Lower leg skin (tissue), 3 donors: ENCODE measurements at regions not wholly inside any gene's neighbourhood (a gene's known extent, or its start where the extent isn't known, plus 50 kb on each side); places are given as distances from the start of the nearest gene placed in this dataset.

ENCODE experiments used
- CTCF ChIP-seq, 3 donors: fragments of 450-650 bp; IDR thresholded peaks; one replicate each; pipeline ENCODE4 v1.5.1; 2016; ENCODE audit warnings: antibody characterized with exemption in 3 of 3, mild to moderate bottlenecking in 3 of 3, moderate library complexity in 2 of 3
- POLR2A ChIP-seq, 2 donors: fragments of 450-650 bp; IDR thresholded peaks; one replicate each; pipeline ENCODE4 v1.6.1; 2016 to 2017; ENCODE audit warnings: antibody characterized with exemption in 2 of 2, mild to moderate bottlenecking in 1 of 2, moderate library complexity in 1 of 2

- no peak for TF ChIP-seq POLR2A (IDR thresholded peaks at IDR 0.05)
- TF ChIP-seq CTCF (IDR thresholded peaks at IDR 0.05): no peak
These were observed 658.7 kb downstream of the EPHA4 start for GRCh38 chr2:220913384-220913783.
